ENCODE measurements at regions not wholly inside any gene's neighbourhood (a gene's known extent, or its start where the extent isn't known, plus 50 kb on each side); places are given as distances from the start of the nearest gene placed in this dataset.

- Histone ChIP-seq H3K79me2 (ENCODE audit: insufficient read depth, low read length) (no peaks in the 10 kb centered on the region), H4K20me1 (ENCODE audit: insufficient read depth, low read length) (no peaks in the 10 kb centered on the region), H3K4me3 (ENCODE audit: low read depth, low read length, poor library complexity, severe bottlenecking) (no peak overlapping the region), H3K9me3 (ENCODE audit: low read length) (no peaks in the 10 kb centered on the region), H3F3A (ENCODE audit: insufficient read depth, low read length) (no peaks in the 10 kb centered on the region), H3K27me3 (ENCODE audit: insufficient read depth, low read length) (no peaks in the 10 kb centered on the region), H3K9me2 (ENCODE audit: low read depth, low read length) (no peaks in the 10 kb centered on the region), H3K9ac (ENCODE audit: low read length) (no peak overlapping the region), H3K36me3 (ENCODE audit: insufficient read depth, low read length) (no peaks in the 10 kb centered on the region), H3K4me1 (ENCODE audit: insufficient read depth, low read length, severe bottlenecking) (no peaks in the 10 kb centered on the region), H3K4me2 (ENCODE audit: low read length) (no peak overlapping the region), H2AFZ (ENCODE audit: low read length) (no peak overlapping the region), H3K27ac (ENCODE audit: low read depth, low read length, poor library complexity, severe bottlenecking) (no peak overlapping the region)
- no peak for TF ChIP-seq EZH2 (IDR thresholded peaks at IDR 0.05; ENCODE audit: borderline replicate concordance, low read length)
- TF ChIP-seq, protein P1, sequence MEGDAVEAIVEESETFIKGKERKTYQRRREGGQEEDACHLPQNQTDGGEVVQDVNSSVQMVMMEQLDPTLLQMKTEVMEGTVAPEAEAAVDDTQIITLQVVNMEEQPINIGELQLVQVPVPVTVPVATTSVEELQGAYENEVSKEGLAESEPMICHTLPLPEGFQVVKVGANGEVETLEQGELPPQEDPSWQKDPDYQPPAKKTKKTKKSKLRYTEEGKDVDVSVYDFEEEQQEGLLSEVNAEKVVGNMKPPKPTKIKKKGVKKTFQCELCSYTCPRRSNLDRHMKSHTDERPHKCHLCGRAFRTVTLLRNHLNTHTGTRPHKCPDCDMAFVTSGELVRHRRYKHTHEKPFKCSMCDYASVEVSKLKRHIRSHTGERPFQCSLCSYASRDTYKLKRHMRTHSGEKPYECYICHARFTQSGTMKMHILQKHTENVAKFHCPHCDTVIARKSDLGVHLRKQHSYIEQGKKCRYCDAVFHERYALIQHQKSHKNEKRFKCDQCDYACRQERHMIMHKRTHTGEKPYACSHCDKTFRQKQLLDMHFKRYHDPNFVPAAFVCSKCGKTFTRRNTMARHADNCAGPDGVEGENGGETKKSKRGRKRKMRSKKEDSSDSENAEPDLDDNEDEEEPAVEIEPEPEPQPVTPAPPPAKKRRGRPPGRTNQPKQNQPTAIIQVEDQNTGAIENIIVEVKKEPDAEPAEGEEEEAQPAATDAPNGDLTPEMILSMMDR (IDR thresholded peaks at IDR 0.05; ENCODE audit: low read length): no peak
Observed at GRCh38 chr4:26035921-26036320, 121.9 kb downstream of the SMIM20 start.

DNA sequence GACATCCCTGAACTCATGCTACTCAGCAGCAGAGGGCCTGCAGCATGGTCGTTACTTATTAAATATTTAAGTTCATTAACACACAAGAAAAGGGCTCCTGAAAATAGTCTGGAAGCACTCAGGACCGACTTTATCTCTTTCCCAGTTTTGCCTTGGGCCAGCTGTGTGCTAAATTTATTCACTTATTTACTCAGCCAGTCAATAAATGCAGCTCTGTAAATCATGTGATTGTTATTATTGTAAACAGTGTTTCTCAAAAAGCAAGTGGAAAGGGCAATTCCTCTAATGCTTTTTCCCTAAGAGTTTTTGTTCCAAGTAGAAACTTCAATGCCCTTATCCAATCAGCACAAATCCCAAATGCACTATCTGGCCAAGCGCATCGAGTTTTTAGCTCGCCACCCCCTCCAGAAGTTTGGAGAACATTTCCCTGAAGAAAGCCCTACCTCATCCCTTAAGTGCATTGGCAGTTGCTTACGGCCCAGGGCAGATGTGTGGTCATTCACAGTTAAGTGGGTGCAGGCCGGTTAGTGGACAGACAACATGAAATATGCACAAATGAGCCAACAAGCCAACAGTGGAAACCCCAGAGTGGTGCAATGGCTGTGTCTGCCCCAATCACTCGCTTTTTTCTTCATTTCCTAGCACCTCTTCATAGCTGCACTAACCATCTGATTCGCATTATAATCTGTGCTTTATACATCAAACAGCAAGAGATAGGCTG lies 125.8 kb downstream of the SMIM20 start:
- Histone ChIP-seq H3K9ac (ENCODE audit: low read length) (no peak overlapping the region), H2AFZ (ENCODE audit: low read length) (no peak overlapping the region), H3F3A (ENCODE audit: insufficient read depth, low read length) (no peaks in the 10 kb centered on the region), H3K4me3 (ENCODE audit: low read depth, low read length, poor library complexity, severe bottlenecking) (no peak overlapping the region), H3K27ac (ENCODE audit: low read depth, low read length, poor library complexity, severe bottlenecking) (no peak overlapping the region), H3K9me2 (ENCODE audit: low read depth, low read length) (no peaks in the 10 kb centered on the region), H3K4me1 (ENCODE audit: insufficient read depth, low read length, severe bottlenecking) (no peaks in the 10 kb centered on the region), H3K36me3 (ENCODE audit: insufficient read depth, low read length) (no peaks in the 10 kb centered on the region), H3K4me2 (ENCODE audit: low read length) (no peak overlapping the region), H3K9me3 (ENCODE audit: low read length) (no peaks in the 10 kb centered on the region), H3K27me3 (ENCODE audit: insufficient read depth, low read length) (no peaks in the 10 kb centered on the region), H4K20me1 (ENCODE audit: insufficient read depth, low read length) (no peaks in the 10 kb centered on the region), H3K79me2 (ENCODE audit: insufficient read depth, low read length) (no peaks in the 10 kb centered on the region)
- TF ChIP-seq, protein P1 (IDR thresholded peaks at IDR 0.05; ENCODE audit: low read length): no peak
- no peak for TF ChIP-seq EZH2 (IDR thresholded peaks at IDR 0.05; ENCODE audit: borderline replicate concordance, low read length)

DNA sequence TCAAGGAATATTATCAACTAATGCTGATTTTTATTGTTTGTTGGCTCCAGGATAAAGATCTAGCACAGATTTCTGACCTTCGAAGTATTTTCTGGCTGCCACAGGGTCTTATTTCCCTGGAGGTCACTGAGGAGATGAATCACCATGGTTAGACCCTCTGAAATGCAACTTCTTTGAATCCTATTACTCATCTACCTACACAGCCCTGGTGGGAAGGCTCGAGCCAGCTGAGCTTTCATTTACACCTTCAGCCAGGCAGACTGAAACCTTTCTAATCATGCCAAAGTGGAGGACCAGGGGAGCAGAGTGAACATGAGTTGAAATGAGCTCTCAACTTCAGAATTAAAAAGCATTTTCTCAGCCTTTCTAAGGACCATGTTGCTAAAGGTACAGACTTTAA lies 130.5 kb downstream of the SMIM20 start:
- Histone ChIP-seq H2AFZ (ENCODE audit: low read length) (no peak overlapping the region), H3K27ac (ENCODE audit: low read depth, low read length, poor library complexity, severe bottlenecking) (no peak overlapping the region), H3K27me3 (ENCODE audit: insufficient read depth, low read length) (no peaks in the 10 kb centered on the region), H3K9me2 (ENCODE audit: low read depth, low read length) (no peaks in the 10 kb centered on the region), H3K79me2 (ENCODE audit: insufficient read depth, low read length) (no peaks in the 10 kb centered on the region), H3K9ac (ENCODE audit: low read length) (no peak overlapping the region), H4K20me1 (ENCODE audit: insufficient read depth, low read length) (no peaks in the 10 kb centered on the region), H3K4me1 (ENCODE audit: insufficient read depth, low read length, severe bottlenecking) (no peaks in the 10 kb centered on the region), H3K36me3 (ENCODE audit: insufficient read depth, low read length) (no peaks in the 10 kb centered on the region), H3K9me3 (ENCODE audit: low read length) (no peaks in the 10 kb centered on the region), H3F3A (ENCODE audit: insufficient read depth, low read length) (no peaks in the 10 kb centered on the region), H3K4me3 (ENCODE audit: low read depth, low read length, poor library complexity, severe bottlenecking) (no peak overlapping the region), H3K4me2 (ENCODE audit: low read length) (no peak overlapping the region)
- TF ChIP-seq EZH2 (IDR thresholded peaks at IDR 0.05; ENCODE audit: borderline replicate concordance, low read length): no peak
- TF ChIP-seq, protein P1 (IDR thresholded peaks at IDR 0.05; ENCODE audit: low read length): no peak

Measured in OCI-LY1 (cell line).